ENCODE measurements at regions not wholly inside any gene's neighbourhood (a gene's known extent, or its start where the extent isn't known, plus 50 kb on each side); places are given as distances from the start of the nearest gene placed in this dataset.

- no peak overlapping the region for H3K4me3 ChIP-seq (ENCODE audit: low read depth in 2 of 2, low read length in 2 of 2)
- H3K36me3 ChIP-seq (ENCODE audit: control insufficient read depth, insufficient read depth, low read length), result no peaks in the 10 kb centered on the region
- in situ Hi-C loops (cut with HindIII; ENCODE audit: low pct_unique_long_range_greater_than_20kb, low sequenced_read_pairs), result no loop called here
- intact Hi-C loops (cut with micrococcal nuclease; ENCODE audit: unreplicated experiment), result no loop called here
- POLR2A ChIA-PET, result no interaction called here
- no peaks in the 10 kb centered on the region for H3K27me3 ChIP-seq (ENCODE audit: control insufficient read depth, insufficient read depth, low read length)
- TF ChIP-seq POLR2AphosphoS5 (IDR thresholded peaks at IDR 0.05; ENCODE audit: low read depth, low read length) (no peak), REST (IDR thresholded peaks at IDR 0.05; ENCODE audit: insufficient read depth in 1 of 2, low read depth in 2 of 2, low read length in 1 of 2) (no peak), SIN3A (IDR thresholded peaks at IDR 0.05; ENCODE audit: borderline replicate concordance, insufficient read depth, low read depth, low read length) (no peak), TCF7L2 (IDR thresholded peaks at IDR 0.05; ENCODE audit: low read depth, low read length) (no peak), CTCF (IDR thresholded peaks at IDR 0.05) (no peak)
- CTCF ChIA-PET, result no interaction called here
- no peak for DNase-seq (ENCODE audit: low read depth, low spot score)
- ATAC-seq, result no peak
- no peak overlapping the region for H3K27ac ChIP-seq (ENCODE audit: low read length)
- BruUV-seq (replicated peaks), result no TSS peak
- H3K4me1 ChIP-seq (ENCODE audit: control insufficient read depth, insufficient read depth, low read length), result no peaks in the 10 kb centered on the region
- no peaks in the 10 kb centered on the region for H3K9me3 ChIP-seq (ENCODE audit: control insufficient read depth, insufficient read depth, low read depth, low read length)
These were observed 217.0 kb downstream of the ZFP36L2 start for GRCh38 chr2:43009448-43009847.

GRCh38 chr2:43008388-43008787 is 216.0 kb upstream of the HAAO start:
- TF ChIP-seq POLR2AphosphoS5 (IDR thresholded peaks at IDR 0.05; ENCODE audit: low read depth, low read length) (no peak), CTCF (IDR thresholded peaks at IDR 0.05) (no peak), SIN3A (IDR thresholded peaks at IDR 0.05; ENCODE audit: borderline replicate concordance, insufficient read depth, low read depth, low read length) (no peak), TCF7L2 (IDR thresholded peaks at IDR 0.05; ENCODE audit: low read depth, low read length) (no peak), REST (IDR thresholded peaks at IDR 0.05; ENCODE audit: insufficient read depth in 1 of 2, low read depth in 2 of 2, low read length in 1 of 2) (no peak)
- H3K27me3 ChIP-seq (ENCODE audit: control insufficient read depth, insufficient read depth, low read length), result no peaks in the 10 kb centered on the region
- ATAC-seq (no peak), DNase-seq (ENCODE audit: low read depth, low spot score) (no peak)
- H3K4me1 ChIP-seq (ENCODE audit: control insufficient read depth, insufficient read depth, low read length), result no peaks in the 10 kb centered on the region
- H3K4me3 ChIP-seq (ENCODE audit: low read depth in 2 of 2, low read length in 2 of 2), result no peak overlapping the region
- intact Hi-C loops (cut with micrococcal nuclease; ENCODE audit: unreplicated experiment), result no loop called here
- ChIA-PET POLR2A (interaction anchor here (0.6 kb wide), 2 partner anchors 151 to 185 kb away, joined by 3 to 10 read pairs; no protein-coding TSS in a partner anchor), CTCF (no interaction called here)
- no peak overlapping the region for H3K27ac ChIP-seq (ENCODE audit: low read length)
- BruUV-seq (replicated peaks), result no TSS peak
- in situ Hi-C loops (cut with HindIII; ENCODE audit: low pct_unique_long_range_greater_than_20kb, low sequenced_read_pairs), result no loop called here
- H3K9me3 ChIP-seq (ENCODE audit: control insufficient read depth, insufficient read depth, low read depth, low read length), result no peaks in the 10 kb centered on the region
- H3K36me3 ChIP-seq (ENCODE audit: control insufficient read depth, insufficient read depth, low read length), result no peaks in the 10 kb centered on the region

Measured in Panc1 (cell line).